Astrocyte (in vitro differentiated cells and primary cell): ENCODE measurements at regions not wholly inside any gene's neighbourhood (a gene's known extent, or its start where the extent isn't known, plus 50 kb on each side); places are given as distances from the start of the nearest gene placed in this dataset.

Source experiments
- DNase-seq: peaks from one replicate; pipeline ENCODE4 v3.0.0-alpha.2; 2010; ENCODE audit warnings: low read depth
- FAIRE-seq: peaks from 2 replicates; lab custom pipeline; 2011; peaks lifted over from hg19 to GRCh38; lab: Jason Lieb, UNC
- H2AFZ ChIP-seq: 2 replicates; pipeline ENCODE4 v1.6.0; 2012; ENCODE audit warnings: low read depth, low read length, inconsistent platforms
- H3K27ac ChIP-seq: 2 replicates; pipeline ENCODE4 v1.5.1; 2011; ENCODE audit warnings: low read depth, low read length, inconsistent platforms
- H3K27me3 ChIP-seq: 2 replicates; pipeline ENCODE4 v1.6.0; 2011; ENCODE audit warnings: low read length, inconsistent platforms; ENCODE audit not compliant: insufficient read depth
- H3K36me3 ChIP-seq: 2 replicates; pipeline ENCODE4 v1.5.1; 2011; ENCODE audit warnings: low read length, inconsistent platforms; ENCODE audit not compliant: insufficient read depth
- H3K4me1 ChIP-seq: 2 replicates; pipeline ENCODE4 v1.5.1; 2011; ENCODE audit warnings: low read length, inconsistent platforms; ENCODE audit not compliant: insufficient read depth
- H3K4me2 ChIP-seq: 2 replicates; pipeline ENCODE4 v1.6.0; 2012; ENCODE audit warnings: low read length, inconsistent platforms
- H3K4me3 ChIP-seq: 2 replicates; pipeline ENCODE4 v1.5.1; 2011; ENCODE audit warnings: low read depth, mild to moderate bottlenecking, low read length, inconsistent platforms; ENCODE audit not compliant: insufficient read depth
- H3K79me2 ChIP-seq: 2 replicates; pipeline ENCODE4 v1.6.0; 2012; ENCODE audit warnings: mild to moderate bottlenecking, low read length, inconsistent platforms; ENCODE audit not compliant: insufficient read depth
- H3K9ac ChIP-seq: 2 replicates; pipeline ENCODE4 v1.6.0; 2012; ENCODE audit warnings: mild to moderate bottlenecking, low read length, inconsistent platforms
- H3K9me3 ChIP-seq: 2 replicates; pipeline ENCODE4 v1.5.1; 2012; ENCODE audit warnings: low read depth, mild to moderate bottlenecking, low read length, inconsistent platforms; ENCODE audit not compliant: insufficient read depth
- H4K20me1 ChIP-seq: 2 replicates; pipeline ENCODE4 v1.6.0; 2012; ENCODE audit warnings: low read length, inconsistent platforms; ENCODE audit not compliant: insufficient read depth
- H3K27ac Mint-ChIP-seq: one replicate; pipeline ENCODE4 v1.8.0; 2021; ENCODE audit warnings: mild to moderate bottlenecking, mixed read lengths; ENCODE audit not compliant: unreplicated experiment
- H3K27me3 Mint-ChIP-seq: one replicate; pipeline ENCODE4 v1.8.0; 2021; ENCODE audit warnings: low read depth, mixed read lengths; ENCODE audit not compliant: unreplicated experiment
- H3K36me3 Mint-ChIP-seq: one replicate; pipeline ENCODE4 v1.8.0; 2021; ENCODE audit warnings: low read depth, mixed read lengths; ENCODE audit not compliant: unreplicated experiment
- H3K4me1 Mint-ChIP-seq: one replicate; pipeline ENCODE4 v1.8.0; 2021; ENCODE audit warnings: low read depth, mixed read lengths; ENCODE audit not compliant: unreplicated experiment
- H3K4me3 Mint-ChIP-seq: one replicate; pipeline ENCODE4 v1.8.0; 2021; ENCODE audit warnings: mild to moderate bottlenecking, moderate library complexity, mixed read lengths; ENCODE audit not compliant: unreplicated experiment
- H3K9me3 Mint-ChIP-seq: one replicate; pipeline ENCODE4 v1.8.0; 2021; ENCODE audit warnings: mild to moderate bottlenecking, mixed read lengths; ENCODE audit not compliant: unreplicated experiment
- EZH2 ChIP-seq: IDR thresholded peaks from 2 replicates; pipeline ENCODE4 v1.6.1; 2012; ENCODE audit warnings: mild to moderate bottlenecking, low read length, inconsistent platforms; ENCODE audit not compliant: insufficient read depth
- TF ChIP-seq, protein P1 (sequence below): IDR thresholded peaks from 2 replicates; pipeline ENCODE4 v1.5.1; 2011; ENCODE audit warnings: low read depth, mild to moderate bottlenecking, inconsistent platforms, low read length, moderate library complexity; ENCODE audit not compliant: insufficient read depth

DNA sequence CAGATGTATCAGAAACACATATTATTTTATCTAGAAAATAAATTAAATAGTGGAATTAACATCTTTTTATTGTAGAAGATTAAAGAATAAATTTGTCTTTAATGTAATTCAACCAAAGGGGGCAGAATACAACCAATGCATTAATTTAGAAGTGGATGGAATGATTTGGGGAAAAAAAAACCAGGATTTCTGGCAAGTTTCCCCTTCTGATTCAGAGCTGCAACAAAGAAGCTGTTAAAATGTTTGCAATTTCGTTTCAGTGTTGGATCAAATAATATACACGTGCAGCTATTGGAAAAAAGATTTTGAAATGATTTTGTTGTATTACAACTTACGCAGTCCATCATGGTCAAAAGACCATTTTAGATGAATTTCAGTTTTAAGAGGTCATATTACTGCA lies 71.6 kb upstream of the ZNF280D start:
- Mint-ChIP-seq H3K9me3 (peaks cover 20% of the 10 kb centered on the region), H3K4me1 (peaks cover 14% of the 10 kb centered on the region), H3K36me3 (peaks cover 8% of the 10 kb centered on the region), H3K27me3 (no peaks in the 10 kb centered on the region), H3K4me3 (no peak overlapping the region), H3K27ac (peak overlapping the region; percentile 16)
- FAIRE-seq (no peak), DNase-seq (peak; percentile 42)
- no peaks in the 10 kb centered on the region for H3K36me3 ChIP-seq
- H3K4me3 ChIP-seq: no peak overlapping the region
- no peak for TF ChIP-seq EZH2
- TF ChIP-seq, protein P1, sequence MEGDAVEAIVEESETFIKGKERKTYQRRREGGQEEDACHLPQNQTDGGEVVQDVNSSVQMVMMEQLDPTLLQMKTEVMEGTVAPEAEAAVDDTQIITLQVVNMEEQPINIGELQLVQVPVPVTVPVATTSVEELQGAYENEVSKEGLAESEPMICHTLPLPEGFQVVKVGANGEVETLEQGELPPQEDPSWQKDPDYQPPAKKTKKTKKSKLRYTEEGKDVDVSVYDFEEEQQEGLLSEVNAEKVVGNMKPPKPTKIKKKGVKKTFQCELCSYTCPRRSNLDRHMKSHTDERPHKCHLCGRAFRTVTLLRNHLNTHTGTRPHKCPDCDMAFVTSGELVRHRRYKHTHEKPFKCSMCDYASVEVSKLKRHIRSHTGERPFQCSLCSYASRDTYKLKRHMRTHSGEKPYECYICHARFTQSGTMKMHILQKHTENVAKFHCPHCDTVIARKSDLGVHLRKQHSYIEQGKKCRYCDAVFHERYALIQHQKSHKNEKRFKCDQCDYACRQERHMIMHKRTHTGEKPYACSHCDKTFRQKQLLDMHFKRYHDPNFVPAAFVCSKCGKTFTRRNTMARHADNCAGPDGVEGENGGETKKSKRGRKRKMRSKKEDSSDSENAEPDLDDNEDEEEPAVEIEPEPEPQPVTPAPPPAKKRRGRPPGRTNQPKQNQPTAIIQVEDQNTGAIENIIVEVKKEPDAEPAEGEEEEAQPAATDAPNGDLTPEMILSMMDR: no peak
- no peaks in the 10 kb centered on the region for H3K27me3 ChIP-seq
- no peak overlapping the region for H2AFZ ChIP-seq
- peak overlapping the region; percentile 78 for H3K27ac ChIP-seq
- H3K4me2 ChIP-seq: peak overlapping the region; percentile 51
- peak overlapping the region; percentile 27 for H3K9ac ChIP-seq
- H3K9me3 ChIP-seq: peaks cover 7% of the 10 kb centered on the region
- peaks cover 19% of the 10 kb centered on the region for H3K4me1 ChIP-seq
- no peaks in the 10 kb centered on the region for H4K20me1 ChIP-seq
- H3K79me2 ChIP-seq: no peaks in the 10 kb centered on the region

DNA sequence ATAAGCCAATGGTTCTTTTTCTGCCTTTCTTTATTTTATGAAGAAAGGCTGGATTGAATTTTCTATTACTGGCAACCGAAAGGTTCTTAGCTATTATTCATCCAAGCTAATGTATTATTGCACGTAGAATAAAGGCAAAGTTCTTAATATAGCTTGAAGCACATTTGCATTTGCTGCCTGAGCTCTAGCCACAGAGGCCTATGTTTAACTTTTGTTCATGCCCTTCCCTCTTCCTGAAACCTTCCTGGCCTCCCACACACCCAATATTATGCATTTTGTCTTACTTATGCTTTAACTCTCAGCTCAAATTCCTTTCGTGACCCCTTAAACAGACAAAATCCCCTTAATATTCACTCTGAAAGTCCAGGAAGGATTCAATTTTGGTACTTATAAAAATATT lies 71.0 kb upstream of the ZNF280D start:
- peaks cover 7% of the 10 kb centered on the region for H3K9me3 ChIP-seq
- no peak overlapping the region for H3K4me2 ChIP-seq
- Mint-ChIP-seq H3K4me3 (no peak overlapping the region), H3K9me3 (peaks cover 18% of the 10 kb centered on the region), H3K27ac (peak overlapping the region; percentile 0), H3K4me1 (peaks cover 14% of the 10 kb centered on the region), H3K27me3 (no peaks in the 10 kb centered on the region), H3K36me3 (peaks cover 8% of the 10 kb centered on the region)
- no peak overlapping the region for H3K9ac ChIP-seq
- H4K20me1 ChIP-seq: no peaks in the 10 kb centered on the region
- TF ChIP-seq, protein P1: no peak
- no peak for TF ChIP-seq EZH2
- no peak overlapping the region for H3K27ac ChIP-seq
- H3K4me1 ChIP-seq: peaks cover 19% of the 10 kb centered on the region
- no peak overlapping the region for H3K4me3 ChIP-seq
- H2AFZ ChIP-seq: no peak overlapping the region
- no peak for FAIRE-seq
- DNase-seq: no peak
- H3K79me2 ChIP-seq: no peaks in the 10 kb centered on the region
- no peaks in the 10 kb centered on the region for H3K36me3 ChIP-seq
- no peaks in the 10 kb centered on the region for H3K27me3 ChIP-seq

DNA sequence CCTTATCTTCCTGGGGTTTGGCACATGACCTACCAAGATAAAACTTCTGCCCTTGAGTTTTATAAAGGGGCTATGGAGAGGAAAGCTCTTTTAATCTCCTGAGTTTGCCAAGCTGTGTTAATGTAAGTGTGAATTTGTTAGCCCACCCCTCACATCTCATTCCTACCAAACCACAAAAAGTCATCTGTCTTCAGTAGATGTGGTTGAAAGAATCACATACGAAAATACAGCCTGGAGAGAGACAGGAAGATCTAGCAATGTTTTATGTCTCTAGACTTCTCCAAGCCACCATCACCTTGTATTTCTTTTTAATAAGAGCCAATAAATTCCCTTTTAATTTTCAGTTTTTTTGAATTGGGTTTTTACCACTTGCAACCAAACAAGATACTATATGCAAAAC lies 68.9 kb upstream of the ZNF280D start:
- H3K4me3 Mint-ChIP-seq: no peak overlapping the region
- FAIRE-seq: no peak
- Histone ChIP-seq H2AFZ (no peak overlapping the region), H3K27me3 (no peaks in the 10 kb centered on the region), H3K36me3 (no peaks in the 10 kb centered on the region), H3K4me2 (no peak overlapping the region), H3K9me3 (no peaks in the 10 kb centered on the region), H3K9ac (no peak overlapping the region), H3K4me1 (peaks cover 19% of the 10 kb centered on the region), H3K79me2 (no peaks in the 10 kb centered on the region), H3K27ac (no peak overlapping the region), H3K4me3 (no peak overlapping the region), H4K20me1 (no peaks in the 10 kb centered on the region)
- peaks cover 14% of the 10 kb centered on the region for H3K4me1 Mint-ChIP-seq
- no peak for TF ChIP-seq EZH2
- TF ChIP-seq, protein P1: no peak
- peaks cover 2% of the 10 kb centered on the region for H3K9me3 Mint-ChIP-seq
- H3K27me3 Mint-ChIP-seq: no peaks in the 10 kb centered on the region
- H3K27ac Mint-ChIP-seq: no peak overlapping the region
- no peak for DNase-seq
- peaks cover 2% of the 10 kb centered on the region for H3K36me3 Mint-ChIP-seq
